K562 (cell line): ENCODE measurements at regions not wholly inside any gene's neighbourhood (a gene's known extent, or its start where the extent isn't known, plus 50 kb on each side); places are given as distances from the start of the nearest gene placed in this dataset.

Experiments used
- ATAC-seq: fragments of 200-7000 bp; cut with Tn5 transposase; 3 replicates; pipeline ENCODE4 v1.9.1; 2020; ENCODE audit warnings: moderate library complexity
- BruUV-seq: library from RNA; stranded (reverse); fragments of 400-500 nt; replicated peaks from 2 replicates; lab custom pipeline; 2021; lab: Mats Ljungman, UMichigan
- CTCF ChIA-PET: fragments of 300-600 bp; formaldehyde crosslinking; extraction: SDS; loops from one replicate; lab custom pipeline; 2021; ENCODE audit warnings: low intra/inter-chr PET ratio; lab: Yijun Ruan, JAX
- POLR2A ChIA-PET: fragments of 300-600, 350-650 bp; sonication (Branson Sonifier 250); formaldehyde crosslinking; extraction: SDS; loops from one replicate; lab custom pipeline; 2021; ENCODE audit warnings: antibody characterized with exemption, inconsistent platforms; lab: Yijun Ruan, JAX
- DNase-seq, 4 experiments: peaks; one replicate each; pipeline versions ENCODE4 v3.0.0 to v3.0.0-alpha.2; 2011 to 2018; ENCODE audit warnings: low spot score in 3 of 4, mixed read lengths in 3 of 4; ENCODE audit errors: extremely low read depth in 1 of 4
- FAIRE-seq: peaks from 2 replicates; lab custom pipeline; 2011; peaks lifted over from hg19 to GRCh38; lab: Jason Lieb, UNC
- H2AFZ ChIP-seq: 2 replicates; pipeline ENCODE4 v1.6.0; 2011; ENCODE audit warnings: low read depth, low read length, control low read depth, inconsistent platforms
- H3K27ac ChIP-seq: fragments of 200-600 bp; 3 replicates; pipeline ENCODE4 v1.8.0; 2011; ENCODE audit warnings: low read depth, mild to moderate bottlenecking, control low read depth, inconsistent platforms, low read length, moderate library complexity, mixed read lengths; ENCODE audit errors: extremely low read depth
- H3K27me3 ChIP-seq, 2 experiments: fragments of 300-600 bp in 1 of 2; 2 replicates in 1 of 2; 3 replicates in 1 of 2; pipeline versions ENCODE4 v1.6.0 to v1.8.0; 2011; ENCODE audit warnings: inconsistent platforms in 2 of 2, low read length in 2 of 2, mild to moderate bottlenecking in 1 of 2, mixed read lengths in 1 of 2, moderate library complexity in 1 of 2; ENCODE audit not compliant: control insufficient read depth in 2 of 2, insufficient read depth in 2 of 2
- H3K36me3 ChIP-seq: fragments of 300-600 bp; 3 replicates; pipeline ENCODE4 v1.8.0; 2011; ENCODE audit warnings: mild to moderate bottlenecking, low read length, inconsistent platforms; ENCODE audit not compliant: control insufficient read depth, insufficient read depth
- H3K4me1 ChIP-seq, 2 experiments: fragments of 200-600 bp in 1 of 2; replicated peaks in 1 of 2; 2 replicates in 1 of 2; 3 replicates in 1 of 2; pipeline versions ENCODE4 v1.5.1 to v1.8.0; 2011; ENCODE audit warnings: inconsistent platforms in 2 of 2, low read length in 2 of 2, mild to moderate bottlenecking in 1 of 2, mixed read lengths in 1 of 2, moderate library complexity in 1 of 2; ENCODE audit not compliant: control insufficient read depth in 2 of 2, insufficient read depth in 2 of 2
- H3K4me2 ChIP-seq: 2 replicates; pipeline ENCODE4 v1.6.1; 2011; ENCODE audit warnings: low read length, control low read depth, inconsistent platforms, mixed read lengths; ENCODE audit not compliant: insufficient read depth
- H3K4me3 ChIP-seq: fragments of 200-600 bp; sonication (generic), shearing (Covaris generic); 2 replicates; pipeline ENCODE4 v1.5.1; 2016; ENCODE audit warnings: control low read depth, inconsistent platforms
- H3K79me2 ChIP-seq: fragments of 200-600 bp; 3 replicates; pipeline ENCODE4 v1.8.0; 2011; ENCODE audit warnings: low read length, inconsistent platforms; ENCODE audit not compliant: control insufficient read depth, insufficient read depth
- H3K9ac ChIP-seq, 2 experiments: 2 replicates each; pipeline versions ENCODE4 v1.6.0 to v1.6.1; 2011; ENCODE audit warnings: low read depth in 2 of 2, low read length in 2 of 2, control low read depth in 1 of 2, inconsistent platforms in 1 of 2, mild to moderate bottlenecking in 1 of 2, mixed read lengths in 1 of 2; ENCODE audit not compliant: insufficient read depth in 1 of 2
- H3K9me1 ChIP-seq: one replicate; pipeline ENCODE4 v1.6.0; 2011; ENCODE audit warnings: inconsistent platforms, mild to moderate bottlenecking, low read length, moderate library complexity; ENCODE audit not compliant: control insufficient read depth, insufficient read depth
- H3K9me3 ChIP-seq: replicated peaks from 2 replicates; pipeline ENCODE4 v1.5.1; 2011; ENCODE audit warnings: low read depth, low read length, inconsistent platforms; ENCODE audit not compliant: control insufficient read depth, insufficient read depth
- H4K20me1 ChIP-seq: replicated peaks from 2 replicates; pipeline ENCODE4 v1.6.1; 2011; ENCODE audit warnings: low read length, inconsistent platforms, mixed read lengths; ENCODE audit not compliant: control insufficient read depth, insufficient read depth
- ARHGAP35 ChIP-seq: fragments of 450-650 bp; IDR thresholded peaks from 2 replicates; pipeline ENCODE4 v1.6.1; 2018; ENCODE audit not compliant: partially characterized antibody
- CHD1 ChIP-seq: fragments of 200-600 bp; sonication (generic); IDR thresholded peaks from one replicate; pipeline ENCODE4 v1.6.1; 2012; ENCODE audit warnings: mild to moderate bottlenecking, moderate library complexity, low read length, inconsistent platforms
- CTCF ChIP-seq, 3 experiments: IDR thresholded peaks in 2 of 3; conservative IDR thresholded peaks in 1 of 3; 2 replicates each; pipeline ENCODE4 v1.5.1; 2011 to 2012; ENCODE audit warnings: low read length in 3 of 3, mild to moderate bottlenecking in 3 of 3, control low read depth in 2 of 3, improper control_type of control experiment in 1 of 3, inconsistent platforms in 1 of 3, low read depth in 1 of 3, mixed read lengths in 1 of 3, moderate library complexity in 1 of 3; ENCODE audit not compliant: insufficient read depth in 2 of 3
- DEAF1 ChIP-seq: fragments of 450-650 bp; formaldehyde crosslinking; IDR thresholded peaks from 2 replicates; pipeline ENCODE4 v1.4.0; 2020; ENCODE audit warnings: mild to moderate bottlenecking, moderate library complexity
- ETV6 ChIP-seq, 3 experiments: fragments of 150-350 bp in 1 of 3; sonication (generic) in 1 of 3; formaldehyde crosslinking in 1 of 3; IDR thresholded peaks; 2 replicates each; pipeline versions ENCODE4 v1.6.1 to v1.8.0; 2014 to 2022; ENCODE audit warnings: borderline replicate concordance in 2 of 3, low read depth in 2 of 3, antibody characterized with exemption in 1 of 3, low read length in 1 of 3, mild to moderate bottlenecking in 1 of 3, missing genetic modification reagents in 1 of 3
- FIP1L1 ChIP-seq: fragments of 200-400 bp; formaldehyde crosslinking; IDR thresholded peaks from 2 replicates; pipeline ENCODE4 v1.6.1; 2018; ENCODE audit warnings: mild to moderate bottlenecking, low read depth, low read length; ENCODE audit not compliant: poor library complexity, severe bottlenecking
- TBP ChIP-seq: optimal IDR thresholded peaks from 2 replicates; pipeline ENCODE3; 2011; ENCODE audit warnings: low read depth, low read length, improper control_type of control experiment
- TCF15 ChIP-seq: fragments of 250-450 bp; sonication (Bioruptor Pico); IDR thresholded peaks from 2 replicates; pipeline ENCODE4 v1.8.0; 2022; ENCODE audit warnings: moderate library complexity, mild to moderate bottlenecking, inconsistent platforms
- TSC22D4 ChIP-seq: fragments of 450-650 bp; IDR thresholded peaks from 2 replicates; pipeline ENCODE4 v1.6.1; 2016; ENCODE audit warnings: missing genetic modification characterization, missing biosample characterization, control low read depth
- ZNF324 ChIP-seq: fragments of 250-450 bp; sonication (Bioruptor Pico); IDR thresholded peaks from 2 replicates; pipeline ENCODE4 v1.4.0; 2020; ENCODE audit warnings: mild to moderate bottlenecking
- ZNF408 ChIP-seq: fragments of 250-450 bp; sonication (Bioruptor Pico); IDR thresholded peaks from 2 replicates; pipeline ENCODE4 v1.4.0; 2020; ENCODE audit warnings: low read depth, mild to moderate bottlenecking, moderate library complexity
- ZNF445 ChIP-seq: fragments of 250-450 bp; sonication (Bioruptor Pico); IDR thresholded peaks from 2 replicates; pipeline ENCODE4 v1.4.0; 2020; ENCODE audit warnings: low read depth, mild to moderate bottlenecking, moderate library complexity
- ZNF551 ChIP-seq: fragments of 250-450 bp; sonication (Bioruptor Pico); IDR thresholded peaks from 2 replicates; pipeline ENCODE4 v1.5.0; 2021; ENCODE audit warnings: mild to moderate bottlenecking, moderate library complexity
- ZNF583 ChIP-seq: fragments of 250-450 bp; sonication (Bioruptor Pico); IDR thresholded peaks from 2 replicates; pipeline ENCODE4 v1.4.0; 2020
- ZNF695 ChIP-seq: fragments of 450-650 bp; formaldehyde crosslinking; IDR thresholded peaks from 2 replicates; pipeline ENCODE4 v1.4.0; 2020; ENCODE audit warnings: mild to moderate bottlenecking, moderate library complexity
- WGBS: fragments of 100-300 bp; shearing (Covaris generic); methylation state at CpG from one replicate; pipeline ENCODE4 v1.1.6; 2016; ENCODE audit warnings: low coverage, mixed read lengths; ENCODE audit not compliant: insufficient coverage; ENCODE audit errors: missing lambda C conversion rate; 5-methylcytosine and 5-hydroxymethylcytosine counted together
- in situ Hi-C: fragments of 300-500 bp; cut with MboI; formaldehyde crosslinking; loops from 4 replicates; pipeline ENCODE4 v1.15.0; 2018; ENCODE audit warnings: inconsistent platforms, mixed read lengths
- intact Hi-C: fragments of 100-400 bp; cut with micrococcal nuclease; formaldehyde crosslinking; loops from 2 replicates; pipeline ENCODE4 v1.14.2; 2022
- TF ChIP-seq, protein P1 (sequence below): fragments of 450-650 bp; IDR thresholded peaks from 2 replicates; pipeline ENCODE4 v1.6.1; 2016; ENCODE audit warnings: mild to moderate bottlenecking

- TF ChIP-seq, protein P1, sequence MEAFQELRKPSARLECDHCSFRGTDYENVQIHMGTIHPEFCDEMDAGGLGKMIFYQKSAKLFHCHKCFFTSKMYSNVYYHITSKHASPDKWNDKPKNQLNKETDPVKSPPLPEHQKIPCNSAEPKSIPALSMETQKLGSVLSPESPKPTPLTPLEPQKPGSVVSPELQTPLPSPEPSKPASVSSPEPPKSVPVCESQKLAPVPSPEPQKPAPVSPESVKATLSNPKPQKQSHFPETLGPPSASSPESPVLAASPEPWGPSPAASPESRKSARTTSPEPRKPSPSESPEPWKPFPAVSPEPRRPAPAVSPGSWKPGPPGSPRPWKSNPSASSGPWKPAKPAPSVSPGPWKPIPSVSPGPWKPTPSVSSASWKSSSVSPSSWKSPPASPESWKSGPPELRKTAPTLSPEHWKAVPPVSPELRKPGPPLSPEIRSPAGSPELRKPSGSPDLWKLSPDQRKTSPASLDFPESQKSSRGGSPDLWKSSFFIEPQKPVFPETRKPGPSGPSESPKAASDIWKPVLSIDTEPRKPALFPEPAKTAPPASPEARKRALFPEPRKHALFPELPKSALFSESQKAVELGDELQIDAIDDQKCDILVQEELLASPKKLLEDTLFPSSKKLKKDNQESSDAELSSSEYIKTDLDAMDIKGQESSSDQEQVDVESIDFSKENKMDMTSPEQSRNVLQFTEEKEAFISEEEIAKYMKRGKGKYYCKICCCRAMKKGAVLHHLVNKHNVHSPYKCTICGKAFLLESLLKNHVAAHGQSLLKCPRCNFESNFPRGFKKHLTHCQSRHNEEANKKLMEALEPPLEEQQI = no peak
- TF ChIP-seq TCF15 (CRISPR knock-in tag) = no peak
- no peak for TF ChIP-seq ZNF445
- TF ChIP-seq ARHGAP35 = no peak
These were observed 137.1 kb upstream of the LPAR1 start (continued) for GRCh38 chr9:111175350-111175749.

DNA sequence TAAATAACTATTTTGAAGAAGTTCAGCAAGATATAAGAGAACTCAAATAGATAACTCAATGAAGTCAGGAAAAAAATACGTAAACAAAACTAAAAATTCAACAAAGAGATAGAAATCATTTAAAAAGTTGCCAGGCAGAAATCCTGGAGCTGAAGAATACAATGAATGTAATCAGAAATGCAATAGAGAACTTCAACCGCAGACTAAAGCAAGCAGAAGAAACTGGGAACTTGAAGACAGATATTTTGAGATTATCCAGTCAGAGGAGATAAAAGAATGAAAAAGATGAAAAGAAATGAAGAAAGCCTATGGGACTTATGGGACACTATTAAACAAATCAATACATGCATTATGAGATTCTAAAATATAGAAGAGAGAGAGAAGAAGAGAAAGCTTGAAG, 129.1 kb upstream of the LPAR1 start:
- Histone ChIP-seq H2AFZ (no peak overlapping the region), H3K79me2 (no peaks in the 10 kb centered on the region), H3K4me2 (no peak overlapping the region), H3K36me3 (no peaks in the 10 kb centered on the region), H3K4me3 (no peak overlapping the region), H4K20me1 (no peaks in the 10 kb centered on the region), H3K9me1 (no peaks in the 10 kb centered on the region), H3K27ac (no peak overlapping the region), H3K4me1 (no peaks in the 10 kb centered on the region), H3K9ac (no peak overlapping the region), H3K27me3 (no peaks in the 10 kb centered on the region), H3K9me3 (no peaks in the 10 kb centered on the region)
- FAIRE-seq (no peak), DNase-seq (no peak), ATAC-seq (no peak)
- no TSS peak for BruUV-seq
- CTCF ChIA-PET = no interaction called here
- WGBS = 4% methylated on average over 2 of the region's 2 CpGs
- intact Hi-C loops (no loop called here), in situ Hi-C loops (no loop called here)
- POLR2A ChIA-PET = no interaction called here
- TF ChIP-seq ZNF324 (CRISPR knock-in tag) = no peak
- TF ChIP-seq ZNF583 (CRISPR knock-in tag) = no peak
- TF ChIP-seq ZNF408 (CRISPR knock-in tag) = no peak
- no peak for TF ChIP-seq DEAF1
- no peak for TF ChIP-seq CTCF (IDR thresholded peaks at IDR 0.05 in 2 of 3, conservative IDR thresholded peaks at IDR 0.05 in 1 of 3; ENCODE audit: insufficient read depth in 2 of 3, low read depth in 1 of 3, low read length in 3 of 3)
- no peak for TF ChIP-seq TBP
- no peak for TF ChIP-seq CHD1
- TF ChIP-seq ZNF695 (CRISPR knock-in tag) = no peak
- no peak for TF ChIP-seq FIP1L1
- TF ChIP-seq TSC22D4 = no peak
- TF ChIP-seq ETV6 (IDR thresholded peaks at IDR 0.05; ENCODE audit: borderline replicate concordance in 1 of 2, low read depth in 2 of 2, low read length in 1 of 2) = no peak
- TF ChIP-seq ETV6 (CRISPR knock-in tag; IDR thresholded peaks at IDR 0.05; ENCODE audit: borderline replicate concordance) = no peak
- no peak for TF ChIP-seq ZNF551 (CRISPR knock-in tag)
